ENCODE measurements at regions not wholly inside any gene's neighbourhood (a gene's known extent, or its start where the extent isn't known, plus 50 kb on each side); places are given as distances from the start of the nearest gene placed in this dataset.

DNA sequence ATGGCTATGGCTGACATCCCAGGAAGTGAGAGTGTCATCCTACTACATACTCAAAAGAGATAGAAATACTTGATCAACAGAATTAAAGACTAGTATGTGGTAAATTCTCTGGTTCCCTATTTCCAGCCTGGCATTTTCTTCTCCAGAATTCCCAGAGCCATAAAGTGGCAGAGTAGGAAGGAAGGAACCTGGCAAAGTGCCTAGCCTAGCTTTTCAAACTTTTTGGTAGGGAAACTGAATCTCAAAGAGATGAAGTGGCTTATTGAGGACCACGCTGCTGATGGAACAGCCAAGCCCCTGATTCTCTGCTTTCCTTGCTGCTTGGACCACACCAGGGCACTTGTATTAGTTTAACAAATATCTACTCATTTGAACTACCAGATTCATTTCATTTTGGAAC is 312.4 kb upstream of the RORA start:
- no peak for DNase-seq (ENCODE audit: low read depth)
- H3K4me3 ChIP-seq (ENCODE audit: low read depth, low read length) = no peak overlapping the region
- no peak for TF ChIP-seq CTCF (conservative IDR thresholded peaks at IDR 0.05; ENCODE audit: low read depth, low read length)

DNA sequence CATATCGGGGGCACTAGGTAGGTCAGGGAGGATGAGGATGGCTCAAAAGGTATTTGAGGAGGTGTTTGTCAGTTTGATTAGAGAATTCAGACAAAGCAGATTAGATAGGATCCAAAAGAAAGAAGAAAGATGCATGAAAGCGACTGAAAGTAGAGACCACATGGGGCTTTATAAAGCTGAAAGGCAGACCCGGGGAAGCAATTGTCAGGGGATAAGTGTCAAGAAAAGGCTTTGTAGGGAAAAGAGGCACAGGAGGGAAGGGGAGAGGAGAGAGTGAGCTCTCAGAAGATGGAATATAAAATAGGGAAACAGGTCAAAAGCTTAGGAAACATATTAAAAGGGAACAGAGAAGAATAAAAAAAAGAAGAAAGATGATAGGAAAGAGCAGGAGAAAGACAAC is 308.2 kb upstream of the RORA start:
- H3K4me3 ChIP-seq (ENCODE audit: low read depth, low read length) = no peak overlapping the region
- DNase-seq (ENCODE audit: low read depth) = no peak
- TF ChIP-seq CTCF (conservative IDR thresholded peaks at IDR 0.05; ENCODE audit: low read depth, low read length) = no peak

- no peak for TF ChIP-seq CTCF (conservative IDR thresholded peaks at IDR 0.05; ENCODE audit: low read depth, low read length)
- H3K4me3 ChIP-seq (ENCODE audit: low read depth, low read length) = no peak overlapping the region
- no peak for DNase-seq (ENCODE audit: low read depth)
These were observed 305.9 kb upstream of the RORA start for GRCh38 chr15:61534986-61535385.

- no peak overlapping the region for H3K4me3 ChIP-seq (ENCODE audit: low read depth, low read length)
- TF ChIP-seq CTCF (conservative IDR thresholded peaks at IDR 0.05; ENCODE audit: low read depth, low read length) = peak; percentile 49
- peak; percentile 36 for DNase-seq (ENCODE audit: low read depth)
These were observed 301.7 kb upstream of the RORA start for GRCh38 chr15:61530769-61531168.

GRCh38 chr15:61528581-61528910 is 299.4 kb upstream of the RORA start:
- TF ChIP-seq CTCF (conservative IDR thresholded peaks at IDR 0.05; ENCODE audit: low read depth, low read length) = no peak
- DNase-seq (ENCODE audit: low read depth) = no peak
- H3K4me3 ChIP-seq (ENCODE audit: low read depth, low read length) = no peak overlapping the region

GRCh38 chr15:61527836-61528580 is 298.9 kb upstream of the RORA start:
- DNase-seq (ENCODE audit: low read depth) = no peak
- TF ChIP-seq CTCF (conservative IDR thresholded peaks at IDR 0.05; ENCODE audit: low read depth, low read length) = no peak
- H3K4me3 ChIP-seq (ENCODE audit: low read depth, low read length) = no peak overlapping the region

GRCh38 chr15:61524545-61524944 is 295.4 kb upstream of the RORA start:
- H3K4me3 ChIP-seq (ENCODE audit: low read depth, low read length) = no peak overlapping the region
- no peak for DNase-seq (ENCODE audit: low read depth)
- TF ChIP-seq CTCF (conservative IDR thresholded peaks at IDR 0.05; ENCODE audit: low read depth, low read length) = no peak

Measured in choroid plexus epithelial cell (primary cell).